PFSK-1 (cell line): ENCODE measurements at regions not wholly inside any gene's neighbourhood (a gene's known extent, or its start where the extent isn't known, plus 50 kb on each side); places are given as distances from the start of the nearest gene placed in this dataset.

Experiments used
- FOXP2 ChIP-seq: optimal IDR thresholded peaks from 2 replicates; pipeline ENCODE3; 2011; ENCODE audit warnings: borderline replicate concordance, control low read depth, inconsistent platforms; ENCODE audit not compliant: insufficient read depth; ENCODE audit errors: extremely low read length, extremely low read depth
- POLR2AphosphoS5 ChIP-seq: IDR thresholded peaks from 2 replicates; pipeline ENCODE4 v1.6.1; 2012; ENCODE audit warnings: low read depth, mild to moderate bottlenecking, control low read depth, low read length, moderate library complexity
- REST ChIP-seq, 2 experiments: IDR thresholded peaks; 2 replicates each; pipeline versions ENCODE4 v1.6.1 to v1.8.0; 2011 to 2012; ENCODE audit warnings: low read depth in 2 of 2, low read length in 2 of 2, control low read depth in 1 of 2, inconsistent platforms in 1 of 2, mild to moderate bottlenecking in 1 of 2, moderate library complexity in 1 of 2; ENCODE audit not compliant: insufficient read depth in 1 of 2
- SIN3A ChIP-seq: IDR thresholded peaks from 2 replicates; pipeline ENCODE4 v1.6.1; 2012; ENCODE audit warnings: mild to moderate bottlenecking, low read length, moderate library complexity, borderline replicate concordance; ENCODE audit not compliant: insufficient read depth
- TAF1 ChIP-seq: IDR thresholded peaks from 2 replicates; pipeline ENCODE4 v1.6.1; 2012; ENCODE audit warnings: low read length, control low read depth, borderline replicate concordance; ENCODE audit not compliant: insufficient read depth

- TF ChIP-seq FOXP2 = no peak
- TF ChIP-seq REST (IDR thresholded peaks at IDR 0.05; ENCODE audit: insufficient read depth in 1 of 2, low read depth in 2 of 2, low read length in 2 of 2) = no peak
- TF ChIP-seq TAF1 = no peak
- no peak for TF ChIP-seq POLR2AphosphoS5
- no peak for TF ChIP-seq SIN3A
These were observed 223.5 kb upstream of the PROK2 start for GRCh38 chr3:72008226-72008996.

- TF ChIP-seq REST (IDR thresholded peaks at IDR 0.05; ENCODE audit: insufficient read depth in 1 of 2, low read depth in 2 of 2, low read length in 2 of 2) (no peak), POLR2AphosphoS5 (no peak), TAF1 (no peak), SIN3A (no peak), FOXP2 (no peak)
These were observed 221.9 kb upstream of the PROK2 start for GRCh38 chr3:72006631-72007556.

DNA sequence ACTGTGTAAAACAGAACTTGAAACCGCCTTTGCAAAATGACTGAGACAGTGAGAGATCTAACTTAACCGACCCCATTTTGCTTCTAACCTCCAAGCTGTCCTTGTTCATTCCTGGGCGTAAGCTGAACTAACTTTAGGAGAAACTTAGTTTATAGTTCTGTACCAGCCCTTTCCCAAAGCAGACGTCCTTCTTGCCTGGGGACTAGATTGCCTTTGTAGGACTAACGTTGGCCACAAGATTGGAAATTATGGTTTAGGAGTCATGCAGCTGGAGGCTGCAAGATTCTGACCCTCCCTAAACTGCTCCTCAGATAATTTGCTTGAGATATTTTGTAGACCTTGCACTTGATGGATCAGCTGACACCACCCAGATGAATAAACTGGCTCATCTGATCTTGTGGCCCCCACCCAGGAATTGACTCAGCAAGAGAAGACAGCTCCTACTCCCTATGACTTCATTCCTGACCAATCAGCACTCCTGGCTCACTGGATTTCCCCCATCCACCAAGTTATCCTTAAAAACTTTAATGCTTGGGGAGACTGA is 219.9 kb upstream of the PROK2 start:
- TF ChIP-seq REST (IDR thresholded peaks at IDR 0.05; ENCODE audit: insufficient read depth in 1 of 2, low read depth in 2 of 2, low read length in 2 of 2) = no peak
- TF ChIP-seq SIN3A = no peak
- TF ChIP-seq TAF1 = no peak
- TF ChIP-seq FOXP2 = no peak
- TF ChIP-seq POLR2AphosphoS5 = no peak

- TF ChIP-seq REST (IDR thresholded peaks at IDR 0.05; ENCODE audit: insufficient read depth in 1 of 2, low read depth in 2 of 2, low read length in 2 of 2) = no peak
- TF ChIP-seq POLR2AphosphoS5 = no peak
- no peak for TF ChIP-seq FOXP2
- no peak for TF ChIP-seq SIN3A
- no peak for TF ChIP-seq TAF1
These were observed 219.0 kb upstream of the PROK2 start for GRCh38 chr3:72003936-72004335.
